Ishikawa (cell line): ENCODE measurements at regions not wholly inside any gene's neighbourhood (a gene's known extent, or its start where the extent isn't known, plus 50 kb on each side); places are given as distances from the start of the nearest gene placed in this dataset.

ENCODE experiments used
- CEBPB ChIP-seq: IDR thresholded peaks from 2 replicates; pipeline ENCODE4 v1.6.1; 2012
- EGR1 ChIP-seq: IDR thresholded peaks from 2 replicates; pipeline ENCODE4 v1.6.1; 2012
- EP300 ChIP-seq: IDR thresholded peaks from 2 replicates; pipeline ENCODE4 v1.6.1; 2012; ENCODE audit warnings: borderline replicate concordance
- RAD21 ChIP-seq: IDR thresholded peaks from 2 replicates; pipeline ENCODE4 v1.6.1; 2012; ENCODE audit warnings: low read depth
- REST ChIP-seq: IDR thresholded peaks from 2 replicates; pipeline ENCODE4 v1.6.1; 2012; ENCODE audit warnings: low read depth, mild to moderate bottlenecking
- TAF1 ChIP-seq: IDR thresholded peaks from 2 replicates; pipeline ENCODE4 v1.6.1; 2012; ENCODE audit warnings: low read depth, mild to moderate bottlenecking
- YY1 ChIP-seq: IDR thresholded peaks from 2 replicates; pipeline ENCODE4 v1.6.1; 2012; ENCODE audit warnings: low read depth

- no peak for TF ChIP-seq TAF1
- no peak for TF ChIP-seq CEBPB
- no peak for TF ChIP-seq YY1
- no peak for TF ChIP-seq REST
- TF ChIP-seq EGR1 = no peak
- peak; percentile 73 for TF ChIP-seq RAD21
- no peak for TF ChIP-seq EP300
Measured at GRCh38 chr3:86245360-86245759, 745.6 kb downstream of the VGLL3 start.
